ENCODE measurements at regions not wholly inside any gene's neighbourhood (a gene's known extent, or its start where the extent isn't known, plus 50 kb on each side); places are given as distances from the start of the nearest gene placed in this dataset.

DNA sequence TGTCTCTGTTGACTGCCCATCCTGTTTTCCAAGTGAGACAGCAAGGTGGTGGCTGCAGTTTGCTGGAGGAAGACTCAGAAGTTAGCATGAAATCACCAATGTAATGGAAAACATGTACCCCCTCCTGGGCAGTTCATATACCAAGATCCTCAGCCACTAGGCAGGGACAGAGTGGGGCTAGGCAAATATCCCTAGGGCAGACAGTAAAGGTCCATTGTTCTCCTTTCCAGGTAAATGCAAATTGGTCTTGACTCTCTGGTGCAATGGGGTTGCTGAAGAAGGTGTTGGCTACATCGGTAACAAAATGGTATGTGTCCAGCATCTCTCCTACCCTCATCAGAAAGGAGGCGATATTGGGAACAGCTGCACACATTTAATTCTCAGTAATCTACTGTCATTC, 233.6 kb upstream of the SOX4 start:
- TF ChIP-seq, protein P1, sequence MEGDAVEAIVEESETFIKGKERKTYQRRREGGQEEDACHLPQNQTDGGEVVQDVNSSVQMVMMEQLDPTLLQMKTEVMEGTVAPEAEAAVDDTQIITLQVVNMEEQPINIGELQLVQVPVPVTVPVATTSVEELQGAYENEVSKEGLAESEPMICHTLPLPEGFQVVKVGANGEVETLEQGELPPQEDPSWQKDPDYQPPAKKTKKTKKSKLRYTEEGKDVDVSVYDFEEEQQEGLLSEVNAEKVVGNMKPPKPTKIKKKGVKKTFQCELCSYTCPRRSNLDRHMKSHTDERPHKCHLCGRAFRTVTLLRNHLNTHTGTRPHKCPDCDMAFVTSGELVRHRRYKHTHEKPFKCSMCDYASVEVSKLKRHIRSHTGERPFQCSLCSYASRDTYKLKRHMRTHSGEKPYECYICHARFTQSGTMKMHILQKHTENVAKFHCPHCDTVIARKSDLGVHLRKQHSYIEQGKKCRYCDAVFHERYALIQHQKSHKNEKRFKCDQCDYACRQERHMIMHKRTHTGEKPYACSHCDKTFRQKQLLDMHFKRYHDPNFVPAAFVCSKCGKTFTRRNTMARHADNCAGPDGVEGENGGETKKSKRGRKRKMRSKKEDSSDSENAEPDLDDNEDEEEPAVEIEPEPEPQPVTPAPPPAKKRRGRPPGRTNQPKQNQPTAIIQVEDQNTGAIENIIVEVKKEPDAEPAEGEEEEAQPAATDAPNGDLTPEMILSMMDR (IDR thresholded peaks at IDR 0.05; ENCODE audit: borderline replicate concordance, extremely low read depth, low read length, poor library complexity, severe bottlenecking) = no peak
- TF ChIP-seq EZH2 (IDR thresholded peaks at IDR 0.05; ENCODE audit: borderline replicate concordance, low read depth, low read length, severe bottlenecking) = no peak

All from DND-41 (cell line).